ENCODE measurements at regions not wholly inside any gene's neighbourhood (a gene's known extent, or its start where the extent isn't known, plus 50 kb on each side); places are given as distances from the start of the nearest gene placed in this dataset.

DNA sequence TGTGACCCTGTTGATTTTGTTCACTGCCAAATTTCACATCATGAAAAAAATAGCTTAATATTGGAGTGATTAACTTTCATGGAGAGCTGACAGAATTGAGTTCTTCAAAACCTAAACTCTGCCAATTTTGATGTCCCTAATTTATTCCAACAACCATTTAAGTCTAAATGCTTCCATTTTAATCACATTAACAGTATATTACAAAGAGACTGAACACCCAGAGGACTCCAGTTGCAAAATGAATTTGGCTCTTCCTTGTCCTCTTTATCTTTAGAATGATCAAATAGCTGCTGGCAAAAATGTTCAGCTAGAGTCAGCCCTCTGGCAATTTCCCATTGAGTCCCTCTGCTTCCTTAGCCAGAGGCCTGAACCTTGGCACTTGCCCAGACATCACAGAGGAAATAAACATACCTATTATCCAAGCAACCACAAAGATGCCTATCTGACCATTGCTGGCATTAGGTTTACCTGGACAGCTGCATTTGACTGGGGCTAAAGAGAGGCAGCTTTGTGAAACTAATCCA is 299.0 kb upstream of the STXBP5 start:
- no peaks in the 10 kb centered on the region for H3K36me3 Mint-ChIP-seq (ENCODE audit: insufficient read depth, unreplicated experiment)

GRCh38 chr6:146908786-146909185 is 295.4 kb upstream of the STXBP5 start:
- Mint-ChIP-seq H3K9me3 (ENCODE audit: low read depth, unreplicated experiment) (no peaks in the 10 kb centered on the region), H3K27ac (ENCODE audit: unreplicated experiment) (no peak overlapping the region), H3K27me3 (ENCODE audit: unreplicated experiment) (no peaks in the 10 kb centered on the region), H3K36me3 (ENCODE audit: insufficient read depth, unreplicated experiment) (no peaks in the 10 kb centered on the region), H3K4me1 (ENCODE audit: low read depth, unreplicated experiment) (peaks cover 20% of the 10 kb centered on the region), H3K4me3 (ENCODE audit: low read depth, unreplicated experiment) (no peak overlapping the region)
- BruUV-seq (replicated peaks), result no TSS peak
- DNase-seq, result no peak
- no peak for TF ChIP-seq CTCF (IDR thresholded peaks at IDR 0.05; ENCODE audit: unreplicated experiment)
- CTCF ChIA-PET, result no interaction called here
- intact Hi-C loops (cut with micrococcal nuclease; ENCODE audit: unreplicated experiment), result no loop called here

More for the DNA sequence above, 299.0 kb upstream of the STXBP5 start:
- no peaks in the 10 kb centered on the region for H3K27me3 Mint-ChIP-seq (ENCODE audit: unreplicated experiment)
- H3K9me3 Mint-ChIP-seq (ENCODE audit: low read depth, unreplicated experiment), result no peaks in the 10 kb centered on the region
- BruUV-seq (replicated peaks), result no TSS peak
- no peak for TF ChIP-seq CTCF (IDR thresholded peaks at IDR 0.05; ENCODE audit: unreplicated experiment)
- H3K27ac Mint-ChIP-seq (ENCODE audit: unreplicated experiment), result no peak overlapping the region
- peak; percentile 59 for DNase-seq
- intact Hi-C loops (cut with micrococcal nuclease; ENCODE audit: unreplicated experiment), result no loop called here
- CTCF ChIA-PET, result interaction anchor here (1.0 kb wide), 1 partner anchor 19 kb away, joined by 3 read pairs; no protein-coding TSS in a partner anchor
- no peak overlapping the region for H3K4me3 Mint-ChIP-seq (ENCODE audit: low read depth, unreplicated experiment)
- H3K4me1 Mint-ChIP-seq (ENCODE audit: low read depth, unreplicated experiment), result peaks cover 9% of the 10 kb centered on the region

GRCh38 chr6:146909376-146909775 is 294.8 kb upstream of the STXBP5 start:
- H3K4me1 Mint-ChIP-seq (ENCODE audit: low read depth, unreplicated experiment), result peaks cover 20% of the 10 kb centered on the region
- CTCF ChIA-PET, result no interaction called here
- no peak for TF ChIP-seq CTCF (IDR thresholded peaks at IDR 0.05; ENCODE audit: unreplicated experiment)
- H3K36me3 Mint-ChIP-seq (ENCODE audit: insufficient read depth, unreplicated experiment), result peaks cover 5% of the 10 kb centered on the region
- no peak for DNase-seq
- no peak overlapping the region for H3K27ac Mint-ChIP-seq (ENCODE audit: unreplicated experiment)
- no peak overlapping the region for H3K4me3 Mint-ChIP-seq (ENCODE audit: low read depth, unreplicated experiment)
- H3K9me3 Mint-ChIP-seq (ENCODE audit: low read depth, unreplicated experiment), result no peaks in the 10 kb centered on the region
- no peaks in the 10 kb centered on the region for H3K27me3 Mint-ChIP-seq (ENCODE audit: unreplicated experiment)
- no TSS peak for BruUV-seq (replicated peaks)
- intact Hi-C loops (cut with micrococcal nuclease; ENCODE audit: unreplicated experiment), result no loop called here

DNA sequence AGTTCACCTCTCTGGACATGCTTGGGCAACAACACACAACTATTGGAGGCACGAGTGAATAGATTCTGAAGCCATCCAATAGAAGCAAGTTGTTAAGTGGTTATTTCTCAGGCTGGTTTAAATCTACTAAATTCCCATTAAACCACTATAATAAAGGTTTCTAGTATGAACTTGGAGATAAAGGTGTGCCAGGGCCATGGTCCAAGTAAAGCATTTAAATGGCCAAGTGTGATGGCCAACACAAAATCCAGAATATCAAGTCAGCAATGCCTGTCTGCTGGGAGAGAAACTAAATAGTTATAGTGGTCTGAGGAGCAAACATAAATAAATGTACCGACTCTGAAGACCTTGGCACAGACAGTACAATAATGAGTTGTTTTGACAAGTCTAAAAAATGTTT is 294.3 kb upstream of the STXBP5 start:
- TF ChIP-seq CTCF (IDR thresholded peaks at IDR 0.05; ENCODE audit: unreplicated experiment), result no peak
- Mint-ChIP-seq H3K9me3 (ENCODE audit: low read depth, unreplicated experiment) (no peaks in the 10 kb centered on the region), H3K27ac (ENCODE audit: unreplicated experiment) (no peak overlapping the region), H3K27me3 (ENCODE audit: unreplicated experiment) (no peaks in the 10 kb centered on the region), H3K4me3 (ENCODE audit: low read depth, unreplicated experiment) (no peak overlapping the region), H3K4me1 (ENCODE audit: low read depth, unreplicated experiment) (peaks cover 20% of the 10 kb centered on the region), H3K36me3 (ENCODE audit: insufficient read depth, unreplicated experiment) (peaks cover 10% of the 10 kb centered on the region)
- CTCF ChIA-PET, result no interaction called here
- BruUV-seq (replicated peaks), result no TSS peak
- intact Hi-C loops (cut with micrococcal nuclease; ENCODE audit: unreplicated experiment), result loop anchor here (5.0 to 10.0 kb wide), 3 partner anchors 38 to 295 kb away; partner anchors contain the start of gene STXBP5
- DNase-seq, result no peak
